DMS53 (cell line): ENCODE measurements at regions not wholly inside any gene's neighbourhood (a gene's known extent, or its start where the extent isn't known, plus 50 kb on each side); places are given as distances from the start of the nearest gene placed in this dataset.
"Not testable (repeated sequence)": the region's sequence is repeated elsewhere in the genome, so short reads cannot be mapped to it uniquely, and the experiment has no call there.

ENCODE experiments used
- DNase-seq: peaks from one replicate; lab custom pipeline; 2025; lab: John Stamatoyannopoulos, UW

GRCh38 chr7:153193144-153193595 lies 433.6 kb downstream of the ACTR3B start:
- peak; percentile 64 for DNase-seq

- DNase-seq: no peak
These were observed 457.5 kb downstream of the ACTR3B start for GRCh38 chr7:153217032-153217431.

GRCh38 chr7:153224890-153225289 lies 465.3 kb downstream of the ACTR3B start:
- no peak for DNase-seq

- DNase-seq: not testable (repeated sequence)
These were observed 485.6 kb downstream of the ACTR3B start for GRCh38 chr7:153245136-153245535.

- no peak for DNase-seq
These were observed 486.3 kb downstream of the ACTR3B start for GRCh38 chr7:153245809-153246208.

- DNase-seq: no peak
These were observed 488.4 kb downstream of the ACTR3B start for GRCh38 chr7:153247926-153248325.

- no peak for DNase-seq
These were observed 499.1 kb downstream of the ACTR3B start for GRCh38 chr7:153258686-153259085.

GRCh38 chr7:153276394-153276793 lies 516.8 kb downstream of the ACTR3B start:
- no peak for DNase-seq

GRCh38 chr7:153286763-153287162 lies 527.2 kb downstream of the ACTR3B start:
- no peak for DNase-seq

- no peak for DNase-seq
These were observed 530.5 kb downstream of the ACTR3B start for GRCh38 chr7:153290066-153290465.

- no peak for DNase-seq
These were observed 537.6 kb downstream of the ACTR3B start for GRCh38 chr7:153297141-153297540.

- DNase-seq: no peak
These were observed 542.4 kb downstream of the ACTR3B start for GRCh38 chr7:153301936-153302335.

GRCh38 chr7:153320005-153320404 lies 560.5 kb downstream of the ACTR3B start:
- DNase-seq: no peak

GRCh38 chr7:153320681-153321080 lies 561.1 kb downstream of the ACTR3B start:
- DNase-seq: no peak

- no peak for DNase-seq
These were observed 563.4 kb downstream of the ACTR3B start for GRCh38 chr7:153322991-153323390.

- no peak for DNase-seq
These were observed 564.5 kb downstream of the ACTR3B start for GRCh38 chr7:153324094-153324493.

- DNase-seq: no peak
These were observed 568.1 kb downstream of the ACTR3B start for GRCh38 chr7:153327683-153328082.

- DNase-seq: no peak
These were observed 571.9 kb downstream of the ACTR3B start for GRCh38 chr7:153331427-153331826.

- no peak for DNase-seq
These were observed 594.5 kb downstream of the ACTR3B start for GRCh38 chr7:153354071-153354470.

GRCh38 chr7:153370092-153370491 lies 610.5 kb downstream of the ACTR3B start:
- DNase-seq: no peak

- DNase-seq: no peak
These were observed 621.1 kb downstream of the ACTR3B start for GRCh38 chr7:153380636-153381035.

- peak; percentile 56 for DNase-seq
These were observed 621.9 kb downstream of the ACTR3B start for GRCh38 chr7:153381275-153382040.

GRCh38 chr7:153382641-153383101 lies 623.1 kb downstream of the ACTR3B start:
- DNase-seq: no peak

- no peak for DNase-seq
These were observed 624.2 kb downstream of the ACTR3B start for GRCh38 chr7:153383781-153384180.
